ENCODE measurements at regions not wholly inside any gene's neighbourhood (a gene's known extent, or its start where the extent isn't known, plus 50 kb on each side); places are given as distances from the start of the nearest gene placed in this dataset.
"Not testable (repeated sequence)": the region's sequence is repeated elsewhere in the genome, so short reads cannot be mapped to it uniquely, and the experiment has no call there.

DNA sequence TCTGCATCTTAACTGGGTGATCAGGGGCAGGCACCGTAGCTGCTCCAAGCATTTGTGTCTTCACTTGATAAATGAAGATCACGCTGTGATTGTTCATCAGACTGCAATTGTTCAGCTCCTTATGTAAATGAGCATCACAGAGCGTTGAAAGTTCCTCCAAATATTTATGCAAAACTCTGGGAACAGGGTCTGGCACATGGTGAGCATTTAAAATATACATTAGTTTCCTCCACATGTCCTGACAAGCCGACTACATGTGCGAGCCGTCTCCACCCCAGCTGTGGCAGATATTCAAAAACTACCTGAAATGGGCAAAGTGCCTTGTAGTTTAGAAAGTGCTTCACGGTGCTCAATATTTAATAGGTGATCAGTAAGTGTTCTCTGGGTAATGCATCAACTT is 175.1 kb upstream of the ID2 start:
- no peak overlapping the region for H3K27ac Mint-ChIP-seq
- H3K36me3 Mint-ChIP-seq: no peaks in the 10 kb centered on the region
- no peaks in the 10 kb centered on the region for H3K27me3 Mint-ChIP-seq
- TF ChIP-seq, protein P1, sequence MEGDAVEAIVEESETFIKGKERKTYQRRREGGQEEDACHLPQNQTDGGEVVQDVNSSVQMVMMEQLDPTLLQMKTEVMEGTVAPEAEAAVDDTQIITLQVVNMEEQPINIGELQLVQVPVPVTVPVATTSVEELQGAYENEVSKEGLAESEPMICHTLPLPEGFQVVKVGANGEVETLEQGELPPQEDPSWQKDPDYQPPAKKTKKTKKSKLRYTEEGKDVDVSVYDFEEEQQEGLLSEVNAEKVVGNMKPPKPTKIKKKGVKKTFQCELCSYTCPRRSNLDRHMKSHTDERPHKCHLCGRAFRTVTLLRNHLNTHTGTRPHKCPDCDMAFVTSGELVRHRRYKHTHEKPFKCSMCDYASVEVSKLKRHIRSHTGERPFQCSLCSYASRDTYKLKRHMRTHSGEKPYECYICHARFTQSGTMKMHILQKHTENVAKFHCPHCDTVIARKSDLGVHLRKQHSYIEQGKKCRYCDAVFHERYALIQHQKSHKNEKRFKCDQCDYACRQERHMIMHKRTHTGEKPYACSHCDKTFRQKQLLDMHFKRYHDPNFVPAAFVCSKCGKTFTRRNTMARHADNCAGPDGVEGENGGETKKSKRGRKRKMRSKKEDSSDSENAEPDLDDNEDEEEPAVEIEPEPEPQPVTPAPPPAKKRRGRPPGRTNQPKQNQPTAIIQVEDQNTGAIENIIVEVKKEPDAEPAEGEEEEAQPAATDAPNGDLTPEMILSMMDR (conservative IDR thresholded peaks at IDR 0.05): no peak
- H3K4me3 Mint-ChIP-seq: no peak overlapping the region
- H3K9me3 Mint-ChIP-seq: peaks cover 12% of the 10 kb centered on the region
- DNase-seq (ENCODE audit: extremely low spot score, unreplicated experiment): no peak
- peaks cover 13% of the 10 kb centered on the region for H3K4me1 Mint-ChIP-seq (ENCODE audit: unreplicated experiment)

- Mint-ChIP-seq H3K4me3 (no peak overlapping the region), H3K36me3 (no peaks in the 10 kb centered on the region), H3K27ac (no peak overlapping the region), H3K27me3 (no peaks in the 10 kb centered on the region), H3K4me1 (ENCODE audit: unreplicated experiment) (peaks cover 5% of the 10 kb centered on the region), H3K9me3 (peaks cover 14% of the 10 kb centered on the region)
- DNase-seq (ENCODE audit: extremely low spot score, unreplicated experiment): no peak
- TF ChIP-seq, protein P1 (conservative IDR thresholded peaks at IDR 0.05): no peak
Observed at GRCh38 chr2:8508766-8509165, 173.1 kb upstream of the ID2 start.

GRCh38 chr2:8509621-8510020 is 172.2 kb upstream of the ID2 start:
- Mint-ChIP-seq H3K9me3 (peaks cover 14% of the 10 kb centered on the region), H3K27ac (no peak overlapping the region)

DNA sequence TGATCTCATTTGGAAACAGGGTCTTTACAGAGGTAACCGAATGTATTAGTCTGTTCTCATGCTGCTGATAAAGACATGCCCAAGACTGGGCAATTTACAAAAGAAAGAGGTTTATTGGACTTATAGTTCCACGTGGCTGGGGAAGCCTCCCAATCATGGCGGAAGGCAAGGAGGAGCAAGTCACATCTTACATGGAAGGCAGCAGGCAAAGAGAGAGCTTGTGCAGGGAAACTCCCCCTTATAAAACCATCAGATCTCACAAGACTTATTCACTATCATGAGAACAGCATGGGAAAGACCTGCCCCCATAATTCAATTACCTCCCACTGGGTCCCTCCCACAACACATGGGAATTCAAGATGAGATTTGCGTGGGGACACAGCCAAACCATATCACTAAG is 171.8 kb upstream of the ID2 start:
- not testable (repeated sequence) for H3K4me3 Mint-ChIP-seq; H3K36me3 Mint-ChIP-seq; H3K27me3 Mint-ChIP-seq; H3K27ac Mint-ChIP-seq; H3K4me1 Mint-ChIP-seq (ENCODE audit: unreplicated experiment); DNase-seq (ENCODE audit: extremely low spot score, unreplicated experiment)
- peaks cover 14% of the 10 kb centered on the region for H3K9me3 Mint-ChIP-seq

More at GRCh38 chr2:8509621-8510020, 172.2 kb upstream of the ID2 start:
- no peaks in the 10 kb centered on the region for H3K36me3 Mint-ChIP-seq
- peaks cover 5% of the 10 kb centered on the region for H3K4me1 Mint-ChIP-seq (ENCODE audit: unreplicated experiment)
- TF ChIP-seq, protein P1 (conservative IDR thresholded peaks at IDR 0.05): no peak
- no peaks in the 10 kb centered on the region for H3K27me3 Mint-ChIP-seq
- H3K4me3 Mint-ChIP-seq: no peak overlapping the region
- no peak for DNase-seq (ENCODE audit: extremely low spot score, unreplicated experiment)

DNA sequence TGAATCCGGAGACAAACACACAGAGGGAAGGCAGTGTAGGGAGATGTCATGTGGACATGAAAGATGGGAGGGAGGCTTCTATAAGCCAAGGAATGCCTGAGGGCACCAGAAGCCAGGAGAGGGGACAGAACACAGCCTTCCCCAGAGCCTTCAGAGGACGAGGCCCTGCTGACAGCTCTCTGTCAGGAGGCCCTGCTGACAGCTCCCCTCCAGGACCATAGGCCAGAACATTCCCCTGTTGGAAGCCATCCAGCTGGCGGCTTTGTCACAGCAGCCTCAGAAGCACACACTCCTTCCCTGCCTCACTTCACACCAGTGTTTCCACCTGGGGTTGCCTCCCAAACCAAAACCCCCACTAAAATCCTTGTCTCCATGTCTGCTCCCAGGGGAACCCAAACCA is 171.3 kb upstream of the ID2 start:
- Mint-ChIP-seq H3K27me3 (no peaks in the 10 kb centered on the region), H3K9me3 (peaks cover 14% of the 10 kb centered on the region), H3K36me3 (no peaks in the 10 kb centered on the region), H3K4me1 (ENCODE audit: unreplicated experiment) (peaks cover 7% of the 10 kb centered on the region), H3K27ac (no peak overlapping the region), H3K4me3 (no peak overlapping the region)
- no peak for DNase-seq (ENCODE audit: extremely low spot score, unreplicated experiment)
- TF ChIP-seq, protein P1 (conservative IDR thresholded peaks at IDR 0.05): no peak

GRCh38 chr2:8511868-8512612 is 169.8 kb upstream of the ID2 start:
- H3K4me3 Mint-ChIP-seq: no peak overlapping the region
- H3K4me1 Mint-ChIP-seq (ENCODE audit: unreplicated experiment): peaks cover 5% of the 10 kb centered on the region
- no peak for DNase-seq (ENCODE audit: extremely low spot score, unreplicated experiment)
- no peaks in the 10 kb centered on the region for H3K27me3 Mint-ChIP-seq
- no peaks in the 10 kb centered on the region for H3K36me3 Mint-ChIP-seq
- peaks cover 14% of the 10 kb centered on the region for H3K9me3 Mint-ChIP-seq
- TF ChIP-seq, protein P1 (conservative IDR thresholded peaks at IDR 0.05): no peak
- no peak overlapping the region for H3K27ac Mint-ChIP-seq

Data from type B pancreatic cell (in vitro differentiated cells).